Breast epithelium (tissue), 3 donors: ENCODE measurements at regions not wholly inside any gene's neighbourhood (a gene's known extent, or its start where the extent isn't known, plus 50 kb on each side); places are given as distances from the start of the nearest gene placed in this dataset.

ENCODE experiments used
- CTCF ChIP-seq, 3 donors: fragments of 450-650 bp; IDR thresholded peaks; one replicate each; pipeline ENCODE4 v1.5.1; 2016 to 2017; ENCODE audit warnings: antibody characterized with exemption in 3 of 3, mild to moderate bottlenecking in 3 of 3, moderate library complexity in 3 of 3
- POLR2A ChIP-seq: fragments of 450-650 bp; IDR thresholded peaks from one replicate; pipeline ENCODE4 v1.6.1; 2016; ENCODE audit warnings: antibody characterized with exemption, mild to moderate bottlenecking, moderate library complexity

GRCh38 chr9:80020056-80020455 lies 448.3 kb downstream of the TLE4 start:
- TF ChIP-seq CTCF (IDR thresholded peaks at IDR 0.05), result no peak
- TF ChIP-seq POLR2A, result no peak
